Suprapubic skin (tissue), 4 donors: ENCODE measurements at regions not wholly inside any gene's neighbourhood (a gene's known extent, or its start where the extent isn't known, plus 50 kb on each side); places are given as distances from the start of the nearest gene placed in this dataset.

ENCODE experiments used
- EP300 ChIP-seq: sonication (generic); formaldehyde crosslinking; IDR thresholded peaks from one replicate; pipeline ENCODE4 v1.6.1; 2017; ENCODE audit warnings: antibody characterized with exemption
- POLR2A ChIP-seq, 2 donors: fragments of 450-650 bp; IDR thresholded peaks; one replicate each; pipeline ENCODE4 v1.6.1; 2017; ENCODE audit warnings: antibody characterized with exemption in 2 of 2, mild to moderate bottlenecking in 2 of 2, moderate library complexity in 2 of 2
- POLR2AphosphoS5 ChIP-seq, 3 donors: sonication (generic); formaldehyde crosslinking; IDR thresholded peaks; one replicate each; pipeline ENCODE4 v1.6.1; 2017; ENCODE audit warnings: antibody characterized with exemption in 3 of 3
- TF ChIP-seq, protein P1 (sequence below), 2 donors: fragments of 200-600 bp in 1 of 2; fragments of 450-650 bp in 1 of 2; sonication (generic) in 1 of 2; IDR thresholded peaks; one replicate each; pipeline ENCODE4 v1.5.1; 2016 to 2019; ENCODE audit warnings: antibody characterized with exemption in 2 of 2, mild to moderate bottlenecking in 1 of 2, moderate library complexity in 1 of 2

DNA sequence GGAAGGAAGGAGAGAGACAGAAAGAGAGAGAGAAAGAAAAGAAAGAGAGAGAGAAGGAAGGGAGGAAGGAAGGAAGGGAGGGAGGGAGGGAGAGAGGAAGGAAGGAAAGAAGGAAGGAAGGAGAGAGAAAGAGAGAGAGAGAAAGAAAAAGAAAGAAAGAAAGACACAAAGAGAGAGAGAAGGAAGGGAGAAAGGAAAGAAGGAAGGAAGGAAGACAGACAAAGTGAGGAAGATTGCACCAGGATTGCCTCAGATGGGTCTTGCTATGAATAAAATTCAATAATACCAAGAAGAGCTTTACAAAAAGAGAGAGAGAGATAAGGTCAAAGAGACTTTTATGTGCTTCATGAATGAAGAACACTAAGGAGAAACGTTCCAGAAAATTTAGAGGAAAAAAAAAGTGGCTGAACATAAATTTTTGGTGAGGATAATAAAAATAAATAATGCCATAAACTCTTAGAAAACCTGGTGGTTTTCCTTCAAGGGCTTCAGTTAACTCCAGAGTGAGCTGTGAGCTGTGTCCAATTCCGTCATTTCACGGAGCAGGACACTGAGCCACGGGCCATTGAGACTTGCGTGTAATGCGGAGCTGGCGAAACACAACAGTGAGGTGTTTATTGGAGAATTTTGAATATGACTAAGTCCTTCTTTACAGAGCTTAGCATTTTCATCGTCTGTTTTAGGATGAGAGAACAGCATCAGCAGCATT is 72.7 kb upstream of the TNRC6C start:
- TF ChIP-seq, protein P1, sequence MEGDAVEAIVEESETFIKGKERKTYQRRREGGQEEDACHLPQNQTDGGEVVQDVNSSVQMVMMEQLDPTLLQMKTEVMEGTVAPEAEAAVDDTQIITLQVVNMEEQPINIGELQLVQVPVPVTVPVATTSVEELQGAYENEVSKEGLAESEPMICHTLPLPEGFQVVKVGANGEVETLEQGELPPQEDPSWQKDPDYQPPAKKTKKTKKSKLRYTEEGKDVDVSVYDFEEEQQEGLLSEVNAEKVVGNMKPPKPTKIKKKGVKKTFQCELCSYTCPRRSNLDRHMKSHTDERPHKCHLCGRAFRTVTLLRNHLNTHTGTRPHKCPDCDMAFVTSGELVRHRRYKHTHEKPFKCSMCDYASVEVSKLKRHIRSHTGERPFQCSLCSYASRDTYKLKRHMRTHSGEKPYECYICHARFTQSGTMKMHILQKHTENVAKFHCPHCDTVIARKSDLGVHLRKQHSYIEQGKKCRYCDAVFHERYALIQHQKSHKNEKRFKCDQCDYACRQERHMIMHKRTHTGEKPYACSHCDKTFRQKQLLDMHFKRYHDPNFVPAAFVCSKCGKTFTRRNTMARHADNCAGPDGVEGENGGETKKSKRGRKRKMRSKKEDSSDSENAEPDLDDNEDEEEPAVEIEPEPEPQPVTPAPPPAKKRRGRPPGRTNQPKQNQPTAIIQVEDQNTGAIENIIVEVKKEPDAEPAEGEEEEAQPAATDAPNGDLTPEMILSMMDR (IDR thresholded peaks at IDR 0.05), result no peak
- TF ChIP-seq EP300 (no peak), POLR2AphosphoS5 (IDR thresholded peaks at IDR 0.05) (no peak), POLR2A (IDR thresholded peaks at IDR 0.05) (no peak)
